NCI-H2107 (cell line): ENCODE measurements at regions not wholly inside any gene's neighbourhood (a gene's known extent, or its start where the extent isn't known, plus 50 kb on each side); places are given as distances from the start of the nearest gene placed in this dataset.
"Not testable (repeated sequence)": the region's sequence is repeated elsewhere in the genome, so short reads cannot be mapped to it uniquely, and the experiment has no call there.

Experiments
- DNase-seq: peaks from one replicate; lab custom pipeline; 2025; lab: John Stamatoyannopoulos, UW

DNA sequence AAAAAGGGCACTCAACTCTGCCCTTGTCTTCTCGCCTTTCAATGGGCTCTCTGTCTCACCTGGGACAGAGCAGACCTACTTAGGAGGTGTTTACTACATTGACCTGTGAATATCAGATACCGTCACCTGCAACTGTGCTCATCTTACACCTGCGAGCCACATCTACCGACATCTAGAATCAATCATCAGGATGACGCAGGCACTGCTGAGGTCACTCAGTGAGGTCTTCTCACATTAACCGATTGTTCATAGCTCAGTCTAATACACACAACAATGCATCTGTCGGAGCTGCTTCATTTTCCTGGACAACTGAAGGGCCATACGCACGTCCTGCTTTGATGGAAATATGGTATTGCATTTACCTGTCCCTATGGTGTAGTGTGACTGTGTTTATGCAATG lies 211.9 kb downstream of the FGF9 start:
- no peak for DNase-seq

DNA sequence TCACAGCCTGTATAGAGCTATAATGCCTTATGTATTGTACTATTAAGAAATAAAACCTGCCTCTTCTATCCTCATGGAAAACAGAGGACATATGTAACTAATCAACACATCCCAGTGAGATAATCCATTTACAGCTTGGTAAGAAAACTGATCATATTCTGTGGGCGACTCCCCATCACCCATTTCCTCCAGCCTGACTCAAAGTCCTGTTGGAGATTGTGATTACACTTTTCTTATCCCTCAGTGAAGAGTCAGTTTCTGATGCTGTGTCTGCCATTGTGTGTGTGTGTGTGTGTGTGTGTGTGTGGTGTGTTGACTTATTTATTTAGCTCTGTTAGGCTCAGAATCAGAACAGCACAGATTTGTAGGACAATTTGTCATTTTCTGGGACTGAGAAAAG lies 212.8 kb downstream of the FGF9 start:
- DNase-seq, result no peak

DNA sequence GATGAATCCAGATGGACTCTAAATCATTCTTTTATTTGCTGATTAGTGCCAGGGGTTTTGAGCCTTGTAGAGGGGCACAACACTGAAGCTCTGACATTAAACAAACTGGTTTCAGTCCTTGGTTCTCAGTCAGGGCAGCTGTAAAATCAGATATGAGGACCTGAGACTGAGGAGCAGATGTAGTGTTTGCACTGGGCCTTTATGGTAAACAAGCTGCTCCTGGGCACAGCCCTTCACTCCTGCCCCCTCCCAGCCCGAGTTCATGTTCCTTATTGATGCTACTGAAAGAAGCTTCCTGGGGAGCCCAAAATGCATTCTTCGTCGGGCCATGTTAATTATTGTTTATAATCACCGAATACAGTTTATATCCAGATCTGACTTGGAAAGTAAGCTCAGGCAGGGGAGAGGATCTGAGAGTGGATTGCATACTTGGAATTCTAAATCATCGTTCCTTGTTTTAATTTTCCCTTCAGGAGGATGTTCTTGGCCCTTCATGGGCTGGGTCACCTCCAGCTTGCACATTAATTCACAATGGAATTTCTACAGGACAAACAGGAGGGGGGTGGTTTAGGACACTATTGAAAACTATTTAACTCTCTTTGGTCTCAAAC lies 213.5 kb downstream of the FGF9 start:
- DNase-seq, result no peak

DNA sequence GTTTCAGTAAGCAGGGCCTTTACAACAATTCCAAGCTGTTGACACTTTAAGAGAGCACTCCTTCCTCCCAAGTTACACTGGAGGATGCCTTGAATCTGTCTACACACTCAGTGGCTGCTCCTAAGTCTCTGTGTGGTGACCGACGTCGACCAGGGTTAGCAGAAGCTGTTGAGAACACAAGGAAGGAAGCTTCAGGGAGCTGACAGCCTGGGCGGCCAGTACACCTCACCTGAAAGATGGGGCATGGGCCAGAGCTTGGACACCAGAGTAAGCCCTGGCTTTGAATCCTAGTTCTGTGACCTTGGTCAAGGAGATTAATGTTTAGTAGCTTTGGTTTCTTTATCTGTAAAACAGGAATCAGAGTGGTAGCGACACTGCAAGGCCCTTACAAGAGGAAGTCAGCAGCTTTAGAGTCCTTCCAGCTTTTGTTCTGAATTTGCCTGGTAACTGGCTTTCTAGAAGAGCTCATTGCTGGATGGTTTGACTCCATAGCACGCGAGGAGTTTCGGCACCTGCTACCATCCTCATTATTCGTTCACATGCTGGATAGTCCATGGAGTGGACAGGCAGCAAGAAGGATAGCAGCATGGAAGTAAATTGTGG lies 214.2 kb downstream of the FGF9 start:
- no peak for DNase-seq

DNA sequence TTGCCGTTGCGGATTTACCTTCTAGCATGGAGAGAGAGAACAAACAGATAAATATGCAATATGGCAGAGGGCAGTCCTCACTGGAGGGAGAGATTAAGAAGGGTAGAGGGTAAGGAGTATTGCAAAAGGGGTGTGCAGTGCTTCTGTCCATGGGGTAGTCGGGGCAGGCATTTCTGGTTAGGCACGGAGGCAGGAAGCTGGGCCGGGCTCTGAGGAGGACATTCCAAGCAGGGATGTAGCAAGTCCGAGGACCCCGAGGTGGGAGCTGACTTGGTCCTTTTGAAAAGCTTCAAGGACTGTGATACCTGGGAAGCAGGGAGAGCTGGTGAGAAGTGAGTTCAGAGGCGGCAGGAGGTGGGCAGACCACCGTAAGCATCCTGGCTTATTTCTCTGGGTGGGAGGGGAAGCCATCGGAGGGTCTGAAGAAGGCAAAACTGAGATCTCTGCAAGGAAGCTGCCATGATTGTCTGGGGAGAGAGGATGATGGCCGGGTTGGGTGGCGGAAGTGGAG lies 214.9 kb downstream of the FGF9 start:
- no peak for DNase-seq

DNA sequence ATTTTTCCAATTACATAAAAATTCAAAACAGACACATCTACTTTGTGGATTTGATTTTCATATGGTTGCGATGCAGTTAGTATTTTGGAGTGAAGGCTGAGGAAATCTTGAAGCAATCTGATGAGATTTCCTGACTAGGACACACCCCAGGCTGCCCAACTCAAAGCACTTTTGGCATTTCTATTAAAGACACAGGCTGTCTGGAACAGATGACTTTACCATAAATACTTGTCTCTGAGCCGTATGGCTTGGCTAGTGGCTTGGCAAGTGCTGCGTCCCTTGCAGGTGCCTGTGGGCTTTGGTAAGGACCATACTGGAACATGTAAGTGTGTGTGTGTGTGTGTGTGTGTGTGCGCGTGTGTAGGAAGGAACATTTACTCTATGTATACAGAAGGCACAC lies 218.8 kb downstream of the FGF9 start:
- no peak for DNase-seq

DNA sequence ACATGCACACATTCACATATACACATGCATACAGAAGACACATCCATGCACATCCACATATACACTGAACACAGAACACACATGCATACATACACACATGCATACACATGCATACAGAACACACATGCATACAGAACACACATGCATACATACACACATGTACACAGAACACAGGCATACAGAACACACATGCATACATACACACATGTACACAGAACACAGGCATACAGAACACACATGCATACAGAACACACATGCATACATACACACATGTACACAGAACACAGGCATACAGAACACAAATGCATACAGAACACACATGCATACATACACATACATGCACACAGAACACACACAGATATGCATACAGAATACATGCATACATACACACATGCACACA lies 219.3 kb downstream of the FGF9 start:
- DNase-seq, result not testable (repeated sequence)

DNA sequence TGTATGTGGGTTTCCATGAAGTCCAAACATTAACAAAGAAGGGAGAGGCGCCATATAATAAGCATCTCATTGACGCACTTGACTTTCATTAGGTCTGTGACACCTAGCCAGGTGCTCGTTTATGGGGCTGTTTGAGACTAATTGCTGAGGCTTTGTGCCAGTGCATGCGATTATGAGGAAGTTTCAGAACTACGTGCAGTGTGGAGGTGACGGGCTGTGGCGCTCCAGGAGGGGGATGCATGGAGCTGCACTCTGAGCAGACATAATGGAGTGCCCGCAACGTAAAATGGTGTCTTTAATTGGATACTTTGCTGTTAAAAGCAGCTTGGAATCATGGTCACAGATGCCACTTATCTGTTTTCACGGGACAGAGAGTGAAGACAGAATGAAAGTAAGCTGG lies 223.2 kb downstream of the FGF9 start:
- DNase-seq, result peak; percentile 50

DNA sequence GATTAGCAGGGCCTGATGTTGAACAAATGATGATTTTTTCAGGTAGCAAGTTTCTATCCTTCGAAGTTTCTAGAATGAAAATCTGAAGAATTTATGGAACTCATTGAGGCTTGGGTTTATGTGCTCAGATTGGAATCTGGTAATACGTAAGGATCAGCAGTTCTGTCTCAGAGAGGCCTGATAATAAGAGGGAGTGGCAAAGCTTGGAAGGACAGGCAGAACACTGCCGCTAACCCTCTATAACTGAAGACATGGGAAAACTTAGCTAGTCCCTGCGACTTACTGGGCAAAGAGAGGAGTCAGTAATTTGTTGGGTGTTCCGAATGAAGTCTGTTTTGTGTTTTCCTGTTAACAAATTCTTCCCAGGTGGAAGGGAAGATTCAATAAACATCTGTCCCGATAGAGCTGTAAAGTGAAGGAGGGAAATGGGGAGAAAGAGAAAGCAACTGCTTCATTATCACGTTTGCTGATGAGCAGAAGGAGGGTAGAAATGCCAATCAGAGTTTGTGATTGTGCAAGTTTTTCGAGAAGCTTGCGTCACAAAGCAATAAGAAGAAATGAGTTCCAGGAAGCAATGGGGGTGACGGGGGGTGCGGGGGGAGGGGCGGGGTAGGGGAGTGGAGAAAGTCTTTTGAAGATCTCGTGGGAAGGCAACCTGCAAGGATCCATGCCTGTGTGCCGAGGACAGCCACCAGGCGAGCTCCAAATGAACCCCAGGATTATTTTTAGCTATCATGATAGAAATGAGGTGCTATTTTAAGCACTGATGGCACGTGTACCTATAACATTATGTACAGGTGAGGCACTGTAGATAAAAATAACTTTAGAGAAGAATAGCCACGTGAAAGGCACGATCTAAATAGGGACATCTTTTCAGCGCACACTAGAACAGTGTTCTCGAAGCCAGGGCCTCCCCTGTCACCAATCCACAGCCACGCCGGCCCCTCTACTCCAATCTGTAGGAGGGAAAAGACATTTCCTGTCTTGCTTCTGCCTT lies 224.1 kb downstream of the FGF9 start:
- DNase-seq, result no peak

DNA sequence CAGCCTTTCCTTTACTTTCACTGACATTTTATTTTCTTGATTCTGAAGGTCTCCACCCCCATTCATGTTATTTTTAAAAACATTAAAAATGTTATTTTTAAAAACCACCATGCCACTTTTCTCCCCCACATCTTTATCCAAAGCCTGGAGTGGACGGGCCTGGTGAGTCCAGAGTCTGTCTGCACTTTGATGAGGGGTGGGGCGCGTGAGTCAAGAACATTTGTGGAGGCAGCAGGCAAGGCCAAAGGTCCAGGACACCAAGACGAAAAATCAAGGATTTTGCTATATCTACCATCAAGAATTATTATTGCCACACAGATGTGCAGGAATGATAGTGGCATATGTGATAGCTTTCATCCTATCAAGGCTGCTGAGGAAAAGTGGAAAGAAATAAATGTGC lies 224.9 kb downstream of the FGF9 start:
- DNase-seq, result no peak

DNA sequence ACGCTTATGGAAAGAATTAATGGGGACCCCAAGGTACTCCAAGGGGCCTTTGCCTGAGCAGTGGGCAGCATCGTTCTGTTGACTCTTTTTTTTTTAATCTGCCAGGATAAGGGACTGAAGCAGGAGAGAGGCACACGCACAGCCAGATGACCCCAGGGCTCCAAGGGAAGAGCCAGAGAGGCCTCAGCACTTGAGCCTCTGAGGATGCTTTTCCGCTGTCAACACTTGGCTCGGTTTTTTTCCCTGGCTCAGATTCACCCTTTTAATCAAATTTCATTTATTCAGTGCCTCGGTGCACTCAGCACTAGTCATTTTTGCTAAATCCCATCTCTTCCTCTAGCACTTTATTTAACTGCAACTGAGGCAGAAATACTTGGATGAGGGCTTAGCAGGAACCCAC lies 226.3 kb downstream of the FGF9 start:
- DNase-seq, result no peak

DNA sequence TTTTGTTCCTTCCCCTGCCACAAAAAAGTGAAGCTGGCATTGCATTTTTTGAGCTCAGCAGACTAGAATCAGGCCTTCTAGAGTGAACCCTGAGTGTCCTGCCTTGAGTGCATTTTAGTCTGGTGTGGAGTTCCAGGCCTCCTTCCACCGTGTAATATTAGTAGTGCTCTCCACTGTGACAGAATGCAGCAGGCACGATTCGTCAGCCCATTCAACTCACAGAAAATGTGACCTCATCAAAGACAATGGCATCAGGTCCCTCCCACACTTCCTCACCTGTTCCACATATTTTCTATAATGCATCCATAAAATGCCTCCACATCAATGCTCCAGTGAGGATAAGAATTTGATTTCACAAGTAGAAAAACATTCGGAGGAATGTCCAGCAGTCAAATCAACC lies 227.6 kb downstream of the FGF9 start:
- DNase-seq, result no peak

DNA sequence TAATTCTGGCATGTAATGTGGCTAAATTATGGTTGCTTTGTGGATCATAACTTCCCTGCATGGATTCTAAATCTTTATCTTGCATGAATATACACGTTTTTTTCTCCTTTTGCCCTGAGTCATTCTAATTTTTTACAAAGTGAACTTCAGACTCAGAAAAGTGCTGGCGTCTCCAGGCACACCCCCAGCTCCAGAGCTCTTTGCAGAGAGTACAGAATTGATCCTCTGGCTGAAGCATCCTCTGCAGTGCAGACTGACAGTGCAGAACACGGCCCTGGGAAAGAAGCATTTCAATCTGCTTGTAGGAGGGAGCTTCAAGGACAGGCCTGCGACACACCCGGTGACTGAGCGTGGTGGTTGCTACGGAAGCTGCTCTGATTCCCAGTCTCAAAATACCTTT lies 228.1 kb downstream of the FGF9 start:
- no peak for DNase-seq

DNA sequence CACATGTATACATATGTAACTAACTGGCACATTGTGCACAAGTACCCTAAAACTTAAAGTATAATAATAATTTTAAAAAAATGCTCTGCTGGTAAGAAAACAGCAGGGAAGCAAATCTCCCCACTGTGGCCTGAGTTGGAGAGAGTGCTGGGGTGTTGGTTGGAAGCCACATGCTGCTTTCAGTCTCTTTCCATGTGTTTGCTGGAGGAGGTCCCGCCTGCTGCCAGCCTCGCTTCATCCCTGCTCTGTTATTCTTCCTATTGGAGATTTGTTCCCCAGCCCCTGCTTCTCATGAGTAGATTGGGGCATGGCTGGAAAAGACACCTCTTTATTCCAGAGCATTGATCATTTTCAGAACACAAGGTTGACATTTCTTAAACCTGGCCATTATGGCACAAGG lies 230.5 kb downstream of the FGF9 start:
- no peak for DNase-seq

DNA sequence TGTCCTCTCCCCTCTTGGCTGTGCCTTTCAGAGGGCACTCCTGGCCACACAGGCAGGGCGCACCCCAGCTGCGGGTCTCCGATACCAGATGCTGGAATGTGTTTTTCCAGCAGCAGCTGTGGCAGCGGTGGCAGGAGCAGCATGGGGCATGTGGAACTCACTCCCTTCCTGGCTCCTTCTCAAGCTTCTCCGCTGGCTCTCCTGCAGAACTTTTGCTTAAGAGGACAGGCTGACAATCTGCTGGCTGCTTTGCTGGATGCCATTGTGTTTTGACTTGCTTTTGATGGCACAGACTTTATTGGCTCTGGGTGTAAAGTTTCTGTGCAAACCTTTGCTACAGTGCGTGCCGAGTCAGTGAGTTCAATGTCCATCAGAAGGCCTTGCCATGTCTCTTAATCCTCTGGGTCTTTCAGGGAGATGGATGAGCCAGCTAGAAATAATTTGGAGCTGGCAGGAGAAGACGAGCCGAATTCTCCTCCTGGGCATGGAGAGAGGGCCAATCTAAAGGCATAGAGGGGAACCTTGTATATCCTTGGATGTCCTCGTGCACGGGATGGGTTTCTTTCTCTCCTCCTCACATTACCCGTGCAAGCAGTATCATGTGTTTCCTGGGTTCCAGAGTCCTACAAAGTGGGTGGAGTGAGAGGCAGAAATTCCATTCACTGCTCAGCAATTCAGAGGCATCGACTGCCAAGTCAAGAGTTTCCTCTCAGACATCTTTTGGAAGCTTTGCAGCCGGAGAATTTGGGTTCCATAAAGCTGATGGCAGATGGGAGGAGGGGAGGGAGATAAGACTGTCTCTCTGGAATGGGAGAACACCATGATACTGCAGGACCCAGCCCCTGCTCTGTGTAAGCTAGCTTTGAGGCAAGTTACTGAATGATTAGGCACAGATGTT lies 231.2 kb downstream of the FGF9 start:
- DNase-seq, result no peak

DNA sequence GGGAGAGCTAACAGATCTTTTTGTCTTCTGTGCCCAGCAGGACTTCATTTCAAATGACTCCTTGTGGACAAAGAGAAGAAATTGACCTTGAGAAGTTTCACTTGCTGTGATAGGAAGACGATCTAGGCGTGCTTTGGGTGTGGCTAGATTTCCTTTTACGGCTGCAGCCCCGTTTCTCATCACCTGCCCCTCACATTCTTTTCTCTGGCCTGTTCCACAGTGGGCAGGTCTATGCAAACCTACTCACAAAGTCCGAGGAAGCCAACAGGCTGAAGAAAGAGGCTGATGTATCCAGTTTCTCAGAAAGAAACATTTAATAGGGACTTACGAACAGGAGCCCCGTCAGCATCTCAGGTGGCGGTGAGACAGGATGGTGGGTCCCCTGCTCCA lies 231.8 kb downstream of the FGF9 start:
- no peak for DNase-seq

DNA sequence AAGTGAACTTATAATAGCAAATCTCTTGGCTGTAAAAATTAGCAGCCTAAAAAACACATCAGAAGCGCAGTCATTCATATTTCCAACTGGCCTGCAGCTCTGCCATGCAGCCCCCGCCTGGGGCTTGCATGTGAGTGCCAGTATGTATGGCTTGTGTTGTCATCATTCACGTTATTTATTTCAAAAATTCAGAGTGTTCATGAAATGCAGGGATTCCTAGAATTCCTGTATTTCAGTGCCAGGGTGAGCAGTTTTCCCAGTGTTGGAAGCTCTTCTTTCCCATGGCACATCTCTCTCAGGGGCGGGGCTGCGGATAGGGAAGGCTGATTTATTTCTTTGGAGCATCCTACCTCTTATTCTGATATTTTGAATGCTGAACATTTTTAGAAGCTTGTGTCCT lies 234.6 kb downstream of the FGF9 start:
- no peak for DNase-seq

DNA sequence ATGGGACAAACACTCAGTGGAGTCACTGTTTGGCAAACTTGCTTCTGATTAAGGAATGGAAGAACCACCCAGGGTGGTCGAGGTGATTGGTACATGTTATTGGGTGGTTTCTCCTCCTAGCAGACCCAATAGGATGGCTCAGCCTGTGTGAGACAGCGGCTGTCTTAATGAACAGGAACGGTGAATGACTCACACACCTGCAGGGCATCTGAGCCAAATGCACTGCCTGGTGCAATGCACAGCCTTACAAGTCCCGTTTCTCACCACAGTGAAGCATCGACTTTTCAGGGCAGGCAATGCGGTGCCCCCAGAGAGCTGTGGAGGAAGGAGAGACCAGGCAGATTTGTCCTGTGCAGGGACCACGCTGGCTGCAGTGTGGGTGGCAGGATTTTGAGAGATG lies 238.5 kb downstream of the FGF9 start:
- no peak for DNase-seq

DNA sequence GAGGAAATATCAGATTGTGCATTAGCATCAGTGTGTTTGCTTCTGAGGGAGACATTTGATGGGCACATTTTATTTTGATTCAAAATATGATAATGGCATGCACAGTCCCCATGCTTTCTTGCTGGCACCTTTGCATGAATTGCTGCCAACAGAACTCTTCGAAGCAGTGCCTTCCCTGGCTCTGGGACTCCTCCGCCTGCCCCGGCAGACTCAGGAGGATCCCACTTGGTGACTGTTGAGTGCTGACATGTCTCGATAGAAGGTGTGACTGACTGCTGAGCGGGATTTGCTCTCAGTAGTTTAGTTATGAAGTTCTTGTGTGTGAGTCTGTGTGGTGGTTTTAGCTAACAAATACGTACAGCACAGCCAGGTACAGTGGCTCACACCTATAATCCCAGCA lies 239.7 kb downstream of the FGF9 start:
- DNase-seq, result no peak

DNA sequence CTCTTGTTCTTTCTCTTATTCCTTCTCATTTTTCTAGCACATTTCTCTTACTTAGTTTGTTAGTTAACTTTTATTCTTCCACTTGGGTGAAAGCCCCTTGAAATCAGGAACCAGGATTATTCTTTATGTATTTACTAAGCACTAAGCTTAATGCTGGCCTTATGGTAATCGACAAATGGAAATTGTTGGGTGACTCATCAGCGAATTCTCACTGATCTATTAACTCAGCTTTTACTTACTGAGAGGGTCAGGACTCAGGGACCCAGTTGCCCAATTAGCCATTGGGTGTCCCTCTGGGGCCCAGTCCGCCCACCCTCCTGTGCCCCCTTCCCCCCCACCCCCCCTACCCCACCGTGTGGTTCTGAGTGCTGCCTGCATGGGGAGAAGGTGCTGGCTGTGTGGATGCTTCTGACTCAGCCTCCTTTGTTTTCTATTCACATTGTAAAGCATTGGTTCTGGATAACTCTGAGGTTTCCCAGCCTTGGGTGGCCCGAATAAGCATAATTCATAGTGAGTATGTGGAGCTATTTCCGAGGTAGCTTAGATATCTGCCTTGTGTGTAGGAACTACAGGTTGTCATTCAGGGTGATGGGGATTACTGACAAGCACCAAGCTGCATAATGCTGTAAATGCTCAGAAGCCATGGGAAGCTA lies 240.9 kb downstream of the FGF9 start:
- DNase-seq, result no peak

DNA sequence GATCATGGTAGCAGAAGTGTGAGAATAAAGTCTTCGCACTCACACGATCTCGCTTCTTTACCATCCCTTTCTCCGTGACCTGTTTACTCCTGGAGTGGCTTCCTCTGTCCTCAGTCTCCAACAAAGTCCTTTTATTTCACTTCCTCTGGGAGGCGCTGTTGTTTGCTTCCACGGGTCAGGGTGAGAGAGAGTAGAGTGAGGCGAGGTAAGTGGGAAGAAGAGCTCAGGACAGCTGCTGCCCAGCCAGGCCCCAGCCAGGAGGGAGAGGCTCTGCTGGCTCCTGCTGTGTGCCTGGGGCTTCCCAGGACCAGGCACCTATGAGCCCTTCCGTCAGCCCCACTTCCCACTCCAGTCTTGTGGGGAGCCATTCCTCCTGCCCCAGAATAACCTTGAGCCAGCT lies 242.1 kb downstream of the FGF9 start:
- no peak for DNase-seq
